Activated CD4-positive, alpha-beta T cell treated with anti-CD3 and anti-CD28 coated beads for 36 hours (primary cell): ENCODE measurements at regions not wholly inside any gene's neighbourhood (a gene's known extent, or its start where the extent isn't known, plus 50 kb on each side); places are given as distances from the start of the nearest gene placed in this dataset. TPM values are rescaled to one million over a fixed set of nuclear protein-coding genes. Genes with fewer than 3 reads are reported as not detected.

Experiments
- ATAC-seq: fragments of 200-7000 bp; cut with Tn5 transposase; one replicate; pipeline ENCODE4 v1.10.0; 2021; ENCODE audit warnings: mild to moderate bottlenecking, moderate library complexity
- CTCF ChIA-PET: fragments of 350-600 bp; sonication (Branson Sonifier 250); formaldehyde crosslinking; loops from one replicate; lab custom pipeline; 2021; ENCODE audit warnings: antibody characterized with exemption; lab: Charles Lee
- POLR2A ChIA-PET: fragments of 350-600 bp; sonication (Branson Sonifier 250); formaldehyde crosslinking; loops from one replicate; lab custom pipeline; 2021; ENCODE audit warnings: antibody characterized with exemption, inconsistent platforms; lab: Charles Lee
- DNase-seq: peaks from one replicate; pipeline ENCODE4 v3.0.0-alpha.2; 2020
- H3K27ac Mint-ChIP-seq: one replicate; pipeline ENCODE4 v1.8.0; 2021; ENCODE audit warnings: mixed read lengths
- H3K27me3 Mint-ChIP-seq: one replicate; pipeline ENCODE4 v1.8.0; 2021; ENCODE audit warnings: mixed read lengths
- H3K36me3 Mint-ChIP-seq: one replicate; pipeline ENCODE4 v1.8.0; 2021; ENCODE audit warnings: low read depth, mixed read lengths
- H3K4me1 Mint-ChIP-seq: one replicate; pipeline ENCODE4 v1.8.0; 2021; ENCODE audit warnings: mixed read lengths
- H3K4me3 Mint-ChIP-seq: one replicate; pipeline ENCODE4 v1.8.0; 2021; ENCODE audit warnings: mild to moderate bottlenecking, moderate library complexity, mixed read lengths
- H3K9me3 Mint-ChIP-seq: one replicate; pipeline ENCODE4 v1.8.0; 2021; ENCODE audit warnings: low read depth, mixed read lengths
- intact Hi-C, 2 experiments: fragments of 100-400 bp; cut with DNase I in 1 of 2; cut with micrococcal nuclease in 1 of 2; formaldehyde crosslinking; loops; one replicate each; pipeline versions ENCODE4 v1.14.2 to v1.15.1; 2022 to 2024; cut with DNase I, micrococcal nuclease
- microRNA-seq: library from miRNA; unstranded; fragments of <30 nt; microRNA quantifications from one replicate; pipeline ENCODE4 v1.2.0, GENCODE V29; 2021; ENCODE audit warnings: borderline replicate concordance

GRCh38 chr2:33660416-33661123, 61.5 kb upstream of the FAM98A start:
- Mint-ChIP-seq H3K27me3 (no peaks in the 10 kb centered on the region), H3K36me3 (no peaks in the 10 kb centered on the region), H3K4me1 (no peaks in the 10 kb centered on the region), H3K27ac (no peak overlapping the region), H3K4me3 (no peak overlapping the region), H3K9me3 (peaks cover 15% of the 10 kb centered on the region)
- ATAC-seq = no peak
- intact Hi-C loops = no loop called here
- ChIA-PET POLR2A (interaction anchor here (0.7 kb wide), 1 partner anchor 103 kb away, joined by 4 read pairs; no protein-coding TSS in a partner anchor), CTCF (no interaction called here)
- no peak for DNase-seq

- no peak overlapping the region for H3K4me3 Mint-ChIP-seq
- no peaks in the 10 kb centered on the region for H3K4me1 Mint-ChIP-seq
Measured at GRCh38 chr2:33655626-33656320, 56.7 kb upstream of the FAM98A start.

GRCh38 chr2:33652830-33653229, 53.7 kb upstream of the FAM98A start:
- Mint-ChIP-seq H3K9me3 (peaks cover 5% of the 10 kb centered on the region), H3K27me3 (peaks cover 2% of the 10 kb centered on the region), H3K4me3 (no peak overlapping the region), H3K4me1 (peaks cover 2% of the 10 kb centered on the region), H3K27ac (no peak overlapping the region), H3K36me3 (no peaks in the 10 kb centered on the region)
- ChIA-PET POLR2A (interaction anchor here (0.6 kb wide), 1 partner anchor 196 kb away, joined by 4 read pairs; no protein-coding TSS in a partner anchor), CTCF (interaction anchor here (0.5 kb wide), 1 partner anchor 562 kb away, joined by 3 read pairs; no protein-coding TSS in a partner anchor)
- ATAC-seq (no peak), DNase-seq (no peak)
- intact Hi-C loops = no loop called here

More at GRCh38 chr2:33655626-33656320, 56.7 kb upstream of the FAM98A start:
- intact Hi-C loops = no loop called here
- Mint-ChIP-seq H3K27ac (no peak overlapping the region), H3K36me3 (no peaks in the 10 kb centered on the region), H3K9me3 (peaks cover 5% of the 10 kb centered on the region), H3K27me3 (no peaks in the 10 kb centered on the region)
- ChIA-PET POLR2A (no interaction called here), CTCF (no interaction called here)
- no peak for ATAC-seq
- no peak for DNase-seq

GRCh38 chr2:33650171-33650570, 51.1 kb upstream of the FAM98A start:
- no peaks in the 10 kb centered on the region for H3K9me3 Mint-ChIP-seq
- no peak overlapping the region for H3K4me3 Mint-ChIP-seq
- H3K27ac Mint-ChIP-seq = no peak overlapping the region
- intact Hi-C loops = no loop called here
- ChIA-PET CTCF (no interaction called here), POLR2A (no interaction called here)
- H3K4me1 Mint-ChIP-seq = peaks cover 2% of the 10 kb centered on the region
- peaks cover 3% of the 10 kb centered on the region for H3K27me3 Mint-ChIP-seq
- H3K36me3 Mint-ChIP-seq = no peaks in the 10 kb centered on the region
- ATAC-seq = no peak
- DNase-seq = no peak

Small RNA genes lying in the stretch of these regions (microRNA-seq; reads per million reads assigned to microRNA genes)
- gene MIR548AD = not detected
